Mesothelial cell of epicardium (in vitro differentiated cells): ENCODE measurements at regions not wholly inside any gene's neighbourhood (a gene's known extent, or its start where the extent isn't known, plus 50 kb on each side); places are given as distances from the start of the nearest gene placed in this dataset.

Experiments
- DNase-seq, 2 experiments: peaks; one replicate each; pipeline ENCODE4 v3.0.0; 2021; ENCODE audit warnings: low spot score in 2 of 2; ENCODE audit not compliant: unreplicated experiment in 2 of 2
- H3K27ac Mint-ChIP-seq: 2 replicates; pipeline ENCODE4 v1.8.0; 2021; ENCODE audit warnings: mixed read lengths
- H3K27me3 Mint-ChIP-seq: 2 replicates; pipeline ENCODE4 v1.8.0; 2021; ENCODE audit warnings: low read depth, mixed read lengths
- H3K36me3 Mint-ChIP-seq: 2 replicates; pipeline ENCODE4 v1.8.0; 2021; ENCODE audit warnings: mixed read lengths
- H3K4me1 Mint-ChIP-seq: 2 replicates; pipeline ENCODE4 v1.8.0; 2021; ENCODE audit warnings: mixed read lengths
- H3K4me3 Mint-ChIP-seq: 2 replicates; pipeline ENCODE4 v1.8.0; 2021; ENCODE audit warnings: mild to moderate bottlenecking, moderate library complexity, mixed read lengths
- H3K9me3 Mint-ChIP-seq: 2 replicates; pipeline ENCODE4 v1.8.0; 2021; ENCODE audit warnings: mixed read lengths
- CTCF ChIP-seq: fragments of 200-600 bp; sonication (generic); IDR thresholded peaks from one replicate; pipeline ENCODE4 v1.5.0; 2021; ENCODE audit warnings: antibody characterized with exemption; ENCODE audit not compliant: unreplicated experiment

DNA sequence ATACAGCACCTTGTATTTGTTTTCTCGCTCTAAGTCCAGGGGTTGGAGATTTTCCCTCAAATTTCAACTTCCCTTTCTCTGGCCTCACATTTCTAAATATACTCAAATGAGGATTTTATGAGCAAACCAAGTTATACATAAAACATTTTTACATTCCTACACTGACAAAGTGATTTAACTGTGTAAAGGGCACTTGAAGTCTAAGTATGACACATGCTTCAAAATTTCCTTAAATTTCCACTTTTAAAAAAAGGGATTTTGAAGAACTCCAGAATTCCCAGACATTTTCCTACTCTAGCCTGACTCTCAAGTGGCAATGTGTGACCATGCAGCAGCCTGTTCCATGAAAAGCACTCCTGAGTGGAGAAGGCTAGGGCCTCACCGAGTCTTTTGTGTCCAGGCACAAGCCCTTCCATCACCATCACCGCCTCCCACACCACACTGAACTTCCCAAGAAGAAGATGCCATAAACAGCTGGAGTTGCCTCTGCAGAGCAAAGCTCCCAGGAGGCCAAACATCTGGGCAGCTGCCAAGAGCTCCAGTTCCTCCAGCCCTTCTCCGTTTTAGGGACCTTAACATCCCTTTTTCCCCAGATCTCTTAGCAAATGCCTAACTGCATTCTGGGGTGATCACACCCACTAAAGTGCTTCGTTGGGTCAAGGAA lies 68.9 kb downstream of the NCR2 start:
- DNase-seq = no peak
- Mint-ChIP-seq H3K4me1 (peaks cover 42% of the 10 kb centered on the region), H3K36me3 (peaks cover 3% of the 10 kb centered on the region), H3K27ac (peak overlapping the region; percentile 56), H3K27me3 (peaks cover 98% of the 10 kb centered on the region), H3K9me3 (peaks cover 7% of the 10 kb centered on the region), H3K4me3 (no peak overlapping the region)
- TF ChIP-seq CTCF = no peak

- Mint-ChIP-seq H3K27ac (no peak overlapping the region), H3K36me3 (peaks cover 3% of the 10 kb centered on the region), H3K4me1 (peaks cover 43% of the 10 kb centered on the region), H3K9me3 (peaks cover 7% of the 10 kb centered on the region), H3K4me3 (no peak overlapping the region), H3K27me3 (peaks cover 99% of the 10 kb centered on the region)
- no peak for TF ChIP-seq CTCF
- no peak for DNase-seq
Measured at GRCh38 chr6:41405941-41406727, 70.7 kb downstream of the NCR2 start.

GRCh38 chr6:41406728-41407489 lies 71.5 kb downstream of the NCR2 start:
- Mint-ChIP-seq H3K36me3 (no peaks in the 10 kb centered on the region), H3K4me3 (no peak overlapping the region), H3K27me3 (peaks cover 99% of the 10 kb centered on the region), H3K27ac (no peak overlapping the region), H3K4me1 (peaks cover 44% of the 10 kb centered on the region), H3K9me3 (no peaks in the 10 kb centered on the region)
- no peak for DNase-seq
- no peak for TF ChIP-seq CTCF

- H3K27ac Mint-ChIP-seq = no peak overlapping the region
- peaks cover 100% of the 10 kb centered on the region for H3K27me3 Mint-ChIP-seq
- DNase-seq = no peak
- H3K4me3 Mint-ChIP-seq = no peak overlapping the region
- H3K4me1 Mint-ChIP-seq = peaks cover 44% of the 10 kb centered on the region
- no peaks in the 10 kb centered on the region for H3K36me3 Mint-ChIP-seq
- TF ChIP-seq CTCF = no peak
- H3K9me3 Mint-ChIP-seq = no peaks in the 10 kb centered on the region
Measured at GRCh38 chr6:41408576-41408975, 73.2 kb downstream of the NCR2 start.

- H3K9me3 Mint-ChIP-seq = no peaks in the 10 kb centered on the region
- H3K27ac Mint-ChIP-seq = no peak overlapping the region
- H3K36me3 Mint-ChIP-seq = no peaks in the 10 kb centered on the region
- peaks cover 42% of the 10 kb centered on the region for H3K4me1 Mint-ChIP-seq
- H3K4me3 Mint-ChIP-seq = no peak overlapping the region
- no peak for DNase-seq
- no peak for TF ChIP-seq CTCF
- H3K27me3 Mint-ChIP-seq = peaks cover 100% of the 10 kb centered on the region
Measured at GRCh38 chr6:41408982-41409381, 73.6 kb downstream of the NCR2 start.
